DLD1 (cell line): ENCODE measurements at regions not wholly inside any gene's neighbourhood (a gene's known extent, or its start where the extent isn't known, plus 50 kb on each side); places are given as distances from the start of the nearest gene placed in this dataset.

Experiments used
- in situ Hi-C: cut with HindIII; loops from 2 replicates; pipeline ENCODE4 v1.10.0; 2017; ENCODE audit warnings: low sequenced_read_pairs

- in situ Hi-C loops, result no loop called here
These were observed 117.0 kb upstream of the TWIST2 start for GRCh38 chr2:238730881-238731280.

GRCh38 chr2:238731961-238732360 lies 115.9 kb upstream of the TWIST2 start:
- in situ Hi-C loops, result no loop called here

- in situ Hi-C loops, result no loop called here
These were observed 109.0 kb upstream of the TWIST2 start for GRCh38 chr2:238738917-238739316.

- in situ Hi-C loops, result no loop called here
These were observed 108.2 kb upstream of the TWIST2 start for GRCh38 chr2:238739668-238740067.

DNA sequence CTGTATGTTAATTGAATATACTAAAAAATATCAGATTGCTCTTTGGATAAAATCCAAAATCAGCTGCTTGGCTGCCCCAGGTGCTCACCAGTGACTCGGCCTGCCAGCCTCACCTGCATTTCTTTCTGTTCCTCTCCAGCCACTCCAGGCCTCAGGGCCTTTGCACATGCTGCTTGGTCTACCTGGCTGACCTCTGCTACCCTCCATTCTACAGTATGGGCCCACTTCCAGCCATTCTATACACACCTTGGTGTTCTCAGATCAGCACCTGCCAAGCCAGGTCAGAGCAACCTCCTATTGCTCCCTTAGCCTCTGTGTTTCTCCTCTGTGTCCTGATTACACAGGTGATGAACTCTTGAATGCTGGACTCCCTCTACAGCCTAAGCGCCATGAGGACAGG lies 106.6 kb upstream of the TWIST2 start:
- in situ Hi-C loops, result no loop called here

GRCh38 chr2:238742066-238742465 lies 105.8 kb upstream of the TWIST2 start:
- in situ Hi-C loops, result no loop called here

DNA sequence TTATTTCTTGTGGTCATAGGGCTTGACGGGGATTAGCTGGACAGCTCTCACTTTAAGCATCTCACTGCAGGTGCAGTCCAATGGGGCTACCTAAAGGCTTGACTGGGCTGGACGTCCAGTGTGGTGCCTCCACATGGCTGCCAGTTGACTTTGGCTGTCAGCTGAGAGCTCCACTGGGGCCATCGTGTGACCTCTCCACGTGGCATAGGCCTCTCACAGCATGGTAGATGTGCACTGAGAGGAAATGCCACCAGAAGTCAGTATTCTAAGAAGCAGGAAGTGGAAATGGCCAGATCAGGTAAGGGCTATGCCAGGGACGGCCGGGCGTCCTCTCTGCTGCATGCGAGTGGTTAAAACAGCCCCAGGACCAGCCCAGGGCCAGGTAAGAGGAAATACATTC lies 105.2 kb upstream of the TWIST2 start:
- in situ Hi-C loops, result no loop called here

GRCh38 chr2:238743243-238744065 lies 104.4 kb upstream of the TWIST2 start:
- in situ Hi-C loops, result no loop called here

- in situ Hi-C loops, result no loop called here
These were observed 102.9 kb upstream of the TWIST2 start for GRCh38 chr2:238744951-238745350.

DNA sequence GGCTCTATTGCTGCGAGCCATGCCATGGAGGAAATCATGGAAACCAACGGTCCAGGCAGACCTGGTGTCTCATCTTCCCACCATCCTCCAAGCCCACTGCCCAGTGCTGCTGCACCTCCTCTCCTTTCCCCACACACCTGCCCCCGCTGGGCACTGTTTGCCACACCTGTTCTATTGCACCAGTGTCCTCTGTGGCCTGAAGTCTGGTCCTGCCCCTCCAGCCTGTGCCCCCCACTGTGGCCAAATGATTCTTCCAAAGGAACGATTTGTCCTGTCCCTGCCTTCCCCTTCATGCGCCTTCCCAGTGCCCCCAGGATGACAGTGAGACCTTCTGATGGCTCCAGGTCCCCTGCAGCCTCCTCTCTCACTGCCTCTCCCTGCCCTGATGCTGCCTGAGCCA lies 101.9 kb upstream of the TWIST2 start:
- in situ Hi-C loops, result no loop called here

GRCh38 chr2:238747114-238747513 lies 100.8 kb upstream of the TWIST2 start:
- in situ Hi-C loops, result no loop called here

- in situ Hi-C loops, result no loop called here
These were observed 100.3 kb upstream of the TWIST2 start for GRCh38 chr2:238747557-238747956.

DNA sequence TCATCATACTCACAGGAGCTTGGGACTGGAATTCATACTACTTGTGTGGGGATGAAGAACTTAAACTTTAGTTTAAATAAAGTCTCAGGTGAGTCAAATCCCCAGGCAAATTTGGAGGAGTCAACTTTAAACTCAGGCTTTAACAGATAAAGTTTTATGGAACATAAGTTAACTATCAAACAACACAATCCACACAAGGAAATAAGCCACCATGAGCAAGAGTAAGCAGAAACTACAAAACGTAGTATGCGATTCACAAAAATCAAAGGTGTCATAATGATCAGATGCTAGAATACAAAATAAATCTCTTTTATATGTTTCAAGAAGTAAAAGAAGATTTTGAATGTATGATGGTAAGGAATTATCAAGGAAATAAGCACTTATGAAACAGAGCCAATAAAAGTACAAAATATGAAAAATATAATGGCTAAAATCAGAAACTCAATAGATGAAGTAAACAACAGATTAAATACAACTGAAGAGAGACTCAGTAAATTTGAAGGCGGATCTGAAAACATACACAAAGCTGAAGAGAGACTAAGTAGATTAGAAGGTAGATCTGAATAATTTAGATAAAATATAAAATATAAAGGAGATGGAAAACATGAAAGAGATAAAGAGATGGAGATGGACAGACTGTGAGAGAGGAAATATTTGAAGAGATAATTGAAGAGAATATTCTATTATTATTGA lies 97.5 kb upstream of the TWIST2 start:
- in situ Hi-C loops, result no loop called here

- in situ Hi-C loops, result no loop called here
These were observed 93.6 kb upstream of the TWIST2 start for GRCh38 chr2:238754259-238754658.

GRCh38 chr2:238761868-238762267 lies 86.0 kb upstream of the TWIST2 start:
- in situ Hi-C loops, result no loop called here

DNA sequence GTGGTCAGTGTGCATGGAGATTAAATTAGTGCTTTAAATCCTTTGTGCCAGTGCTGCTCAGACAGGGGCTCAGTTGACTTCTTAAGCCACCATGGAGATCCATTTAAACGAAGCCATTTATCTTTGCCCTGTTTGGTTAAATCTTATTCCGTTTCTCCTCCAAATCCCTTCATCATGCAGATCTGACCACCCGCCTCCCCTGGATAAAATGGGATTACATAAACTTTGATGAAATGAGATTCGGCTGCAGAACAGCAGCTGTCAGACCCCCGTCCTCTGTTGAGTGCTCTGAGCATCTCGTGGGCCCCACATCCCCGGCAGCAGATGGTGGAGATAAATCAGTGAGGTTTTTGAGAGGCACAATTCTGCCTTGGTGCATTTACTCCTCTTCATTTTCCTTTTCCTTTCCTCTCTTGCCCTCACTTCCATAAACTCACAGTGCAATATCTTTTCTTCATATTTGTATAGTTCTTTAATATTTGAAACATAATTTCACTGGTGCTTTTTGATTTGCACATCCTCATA lies 84.4 kb upstream of the TWIST2 start:
- in situ Hi-C loops, result no loop called here

DNA sequence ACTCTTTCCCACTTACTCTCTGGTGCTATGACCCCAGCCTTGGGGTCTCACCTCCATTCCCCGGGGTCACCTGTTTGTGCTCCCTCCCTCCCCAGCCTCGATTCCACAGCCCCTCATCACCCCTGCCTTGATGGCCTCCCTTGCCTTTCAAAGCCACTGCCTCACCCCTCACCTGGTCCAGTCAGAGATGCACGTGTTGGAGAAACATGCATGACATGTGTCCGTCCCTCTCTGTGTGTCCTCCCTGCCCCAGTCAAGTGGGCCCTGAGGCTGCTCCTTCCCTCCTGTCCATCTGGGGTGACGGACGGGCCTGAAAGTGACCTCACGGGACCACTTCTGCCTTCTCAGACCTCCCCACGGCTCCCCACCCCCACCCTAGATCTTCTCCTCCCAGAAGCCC lies 82.3 kb upstream of the TWIST2 start:
- in situ Hi-C loops, result no loop called here

- in situ Hi-C loops, result no loop called here
These were observed 76.7 kb upstream of the TWIST2 start for GRCh38 chr2:238771218-238771617.

GRCh38 chr2:238771639-238772038 lies 76.2 kb upstream of the TWIST2 start:
- in situ Hi-C loops, result no loop called here

DNA sequence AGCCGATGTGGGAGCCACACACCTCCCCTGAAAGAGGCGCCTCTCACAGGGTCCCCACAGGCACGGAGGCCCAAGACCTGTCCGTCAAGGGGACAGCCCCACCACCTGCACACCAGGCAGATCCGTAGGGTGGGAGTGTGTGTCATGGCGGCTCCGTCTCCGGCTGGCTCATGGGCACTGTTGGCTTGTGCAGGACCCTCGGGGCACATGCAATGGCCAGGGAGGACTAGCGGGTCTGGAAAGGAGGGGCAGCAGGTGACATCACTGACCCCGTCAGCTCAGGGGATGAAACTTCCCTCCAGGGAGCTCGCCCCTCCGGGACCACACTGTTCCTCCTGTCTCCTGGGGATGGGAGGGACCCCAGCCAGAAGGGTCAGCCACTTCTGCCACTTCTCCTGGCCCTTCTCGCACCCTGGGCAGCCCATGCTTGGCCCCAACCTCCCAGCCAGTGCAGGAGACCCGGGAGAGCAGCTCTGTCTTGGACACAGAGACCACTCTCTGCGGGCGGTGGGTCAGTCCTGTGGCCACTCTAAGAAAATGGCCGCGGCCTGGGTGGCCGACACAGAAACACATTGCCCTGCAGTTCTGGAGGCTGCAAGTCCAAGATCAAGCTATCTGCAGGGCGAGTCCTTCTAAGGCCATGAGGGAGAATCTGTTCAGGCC lies 75.1 kb upstream of the TWIST2 start:
- in situ Hi-C loops, result no loop called here

DNA sequence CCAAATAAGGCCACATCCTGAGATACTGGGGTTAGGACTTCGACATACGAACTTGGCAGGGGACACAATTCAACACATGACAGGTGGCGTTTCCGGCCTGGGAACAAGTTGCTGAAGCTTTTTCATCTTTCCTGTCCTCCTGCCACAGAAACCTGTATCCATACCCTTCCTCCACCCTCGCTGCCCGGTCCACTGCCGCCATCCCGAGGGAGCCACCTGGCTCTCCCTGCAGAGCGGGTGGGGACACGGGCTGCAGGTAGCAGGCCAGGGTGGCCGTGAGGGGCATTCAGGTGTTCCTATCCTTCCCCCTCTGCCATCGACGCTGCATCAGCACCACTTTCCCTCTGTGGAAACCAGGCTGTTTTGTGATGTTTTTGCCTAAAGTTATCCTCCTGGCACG lies 74.4 kb upstream of the TWIST2 start:
- in situ Hi-C loops, result no loop called here

DNA sequence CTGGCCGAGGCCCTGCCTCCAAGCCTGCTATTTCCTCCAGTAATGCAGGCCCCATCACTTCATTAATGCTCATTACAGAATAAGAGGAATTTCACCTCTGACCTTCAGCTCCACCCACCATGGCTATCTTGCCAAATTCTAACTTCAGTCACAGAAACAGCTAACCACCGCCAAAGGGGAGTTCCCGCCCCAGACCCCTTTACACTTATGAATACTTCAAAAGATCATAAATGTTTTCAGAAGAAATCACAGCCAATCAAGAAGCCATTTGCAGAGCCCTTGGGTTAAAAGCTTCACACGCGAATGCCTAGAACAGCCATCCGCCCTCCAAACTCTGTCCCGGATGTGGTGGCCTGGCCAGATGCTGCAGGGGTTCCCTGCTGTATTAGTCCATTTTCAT lies 73.8 kb upstream of the TWIST2 start:
- in situ Hi-C loops, result no loop called here
